SIG-M5 treated with dmso at 0.1 percent for 504 hours (cell line): ENCODE measurements at regions not wholly inside any gene's neighbourhood (a gene's known extent, or its start where the extent isn't known, plus 50 kb on each side); places are given as distances from the start of the nearest gene placed in this dataset.

Source experiments
- DNase-seq: peaks from one replicate; lab custom pipeline; 2025; ENCODE audit not compliant: unreplicated experiment; lab: John Stamatoyannopoulos, UW

DNA sequence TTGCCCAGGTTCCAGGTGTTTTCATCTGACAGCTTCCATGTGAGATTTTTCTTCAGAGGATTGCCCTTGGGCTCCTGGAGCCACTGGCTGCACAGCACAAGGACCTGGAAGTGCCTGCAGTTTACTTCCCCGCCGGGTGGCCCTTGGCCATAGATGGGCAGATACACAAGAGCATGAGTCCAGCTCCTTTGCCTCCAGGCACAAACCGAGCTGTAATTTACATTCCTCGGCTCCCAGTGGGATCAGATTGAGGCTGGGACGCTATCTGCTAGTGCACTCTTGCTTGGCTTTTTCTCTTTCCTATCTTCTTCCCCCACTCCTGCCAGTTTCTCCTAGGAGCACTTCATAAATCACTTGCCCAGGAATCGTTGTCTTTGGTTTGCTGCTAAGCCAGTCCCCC, 85.4 kb upstream of the RALY start:
- DNase-seq = no peak

GRCh38 chr20:33908868-33909267, 84.8 kb upstream of the RALY start:
- DNase-seq = no peak

DNA sequence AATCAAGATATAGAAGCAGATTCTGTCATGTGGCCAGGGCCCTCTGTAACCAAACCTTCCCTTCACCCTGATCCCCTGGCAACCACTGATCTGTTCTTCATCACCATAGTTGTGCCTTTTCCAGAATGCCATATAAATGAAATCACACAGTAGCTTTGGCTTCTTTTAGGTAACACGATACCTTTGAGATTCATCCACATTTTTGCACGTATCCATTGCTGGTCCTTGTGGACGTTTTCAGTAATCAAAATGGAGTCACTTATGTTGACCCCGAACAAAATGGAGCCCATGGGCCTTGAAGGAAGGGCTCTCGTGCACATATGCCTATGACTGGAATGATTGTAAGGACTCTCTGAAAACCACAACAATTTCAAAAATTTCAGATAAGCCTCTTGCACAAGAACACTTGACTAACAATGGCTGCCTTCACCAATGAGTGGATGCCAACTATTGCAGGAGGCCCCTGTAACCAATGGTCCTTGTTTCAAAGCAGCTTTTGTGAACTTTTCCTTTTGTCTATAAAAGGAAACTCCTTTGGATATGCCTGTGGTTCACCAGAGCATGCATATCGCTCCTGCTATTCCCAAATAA, 84.3 kb upstream of the RALY start:
- DNase-seq = peak; percentile 65

GRCh38 chr20:33910056-33910455, 83.7 kb upstream of the RALY start:
- no peak for DNase-seq

- DNase-seq = no peak
Measured at GRCh38 chr20:33910529-33911327, 83.0 kb upstream of the RALY start.

GRCh38 chr20:33914919-33915318, 78.8 kb upstream of the RALY start:
- no peak for DNase-seq

- DNase-seq = no peak
Measured at GRCh38 chr20:33915726-33916331, 77.9 kb upstream of the RALY start.

GRCh38 chr20:33916768-33917167, 76.9 kb upstream of the RALY start:
- no peak for DNase-seq

DNA sequence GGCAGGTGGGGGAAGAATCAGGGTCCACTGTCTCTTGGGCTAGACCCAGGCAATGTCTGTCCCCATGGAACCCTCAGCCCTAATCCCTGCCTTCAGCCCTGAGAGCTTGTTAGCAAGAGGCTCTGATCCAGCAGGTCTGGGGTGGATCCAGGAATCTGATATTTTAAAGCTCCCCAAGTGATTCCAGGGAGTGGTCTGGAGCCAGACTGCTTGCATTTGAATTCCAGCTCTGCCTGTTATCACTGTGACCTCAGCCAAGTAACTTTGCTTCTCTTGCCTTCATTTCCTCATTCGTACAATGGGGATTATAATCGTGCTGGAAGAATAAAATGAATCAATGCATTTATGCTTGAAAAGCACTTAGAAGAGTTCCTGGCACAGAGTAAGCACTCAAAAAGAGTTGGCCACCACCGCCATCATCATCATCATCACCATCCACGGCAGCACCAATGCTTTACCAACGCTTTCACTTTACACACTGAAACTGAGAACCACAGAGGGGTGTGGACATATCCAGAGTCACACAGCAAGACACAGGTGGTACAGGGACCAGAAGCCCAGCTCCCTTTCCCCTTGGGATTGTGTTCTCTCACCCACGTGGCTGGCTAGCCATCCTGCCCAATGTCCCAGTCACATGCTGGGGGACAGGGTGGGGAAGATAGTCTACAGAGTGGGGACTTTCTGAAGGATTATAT, 75.7 kb upstream of the RALY start:
- DNase-seq = no peak

GRCh38 chr20:33918662-33919061, 75.0 kb upstream of the RALY start:
- DNase-seq = no peak

GRCh38 chr20:33919653-33920052, 74.1 kb upstream of the RALY start:
- peak; percentile 98 for DNase-seq

DNA sequence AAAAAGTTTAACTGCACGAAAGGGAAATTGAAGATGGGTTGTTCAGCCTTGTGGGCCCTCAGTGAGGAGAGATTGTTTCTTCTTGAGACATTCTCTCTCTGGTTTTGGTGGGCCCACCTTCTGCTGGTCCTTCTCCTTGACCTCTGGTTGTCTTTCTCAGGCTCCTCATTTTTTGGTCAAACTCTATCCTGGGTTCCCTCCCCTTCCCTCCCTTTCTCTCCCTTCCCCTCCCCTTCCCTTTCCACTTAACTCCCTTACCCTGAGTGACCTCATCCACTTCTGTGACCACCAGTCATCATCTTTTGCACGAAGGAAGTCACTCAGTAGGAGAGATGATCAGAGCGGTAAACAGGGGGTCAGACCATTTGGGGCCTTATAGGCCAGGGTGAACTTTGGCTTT, 71.5 kb upstream of the RALY start:
- no peak for DNase-seq

DNA sequence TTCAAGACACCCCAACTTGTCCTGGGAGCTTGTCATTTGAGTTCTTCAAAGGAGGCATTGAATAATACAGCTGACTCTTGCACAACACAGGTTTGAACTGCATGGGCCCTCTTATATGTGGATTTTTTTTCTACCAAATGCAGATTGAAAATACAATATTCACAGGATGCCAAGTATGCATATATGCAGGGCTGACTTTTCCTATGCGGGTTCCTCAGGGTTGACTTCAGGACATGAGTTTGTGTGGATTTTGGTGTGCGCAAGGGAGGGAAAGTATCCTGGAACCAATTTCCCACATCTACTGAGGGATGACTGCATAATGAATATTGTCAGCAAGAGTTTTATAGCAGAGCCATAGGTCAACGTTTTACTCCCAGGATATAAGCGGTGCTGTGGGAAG, 70.0 kb upstream of the RALY start:
- no peak for DNase-seq

DNA sequence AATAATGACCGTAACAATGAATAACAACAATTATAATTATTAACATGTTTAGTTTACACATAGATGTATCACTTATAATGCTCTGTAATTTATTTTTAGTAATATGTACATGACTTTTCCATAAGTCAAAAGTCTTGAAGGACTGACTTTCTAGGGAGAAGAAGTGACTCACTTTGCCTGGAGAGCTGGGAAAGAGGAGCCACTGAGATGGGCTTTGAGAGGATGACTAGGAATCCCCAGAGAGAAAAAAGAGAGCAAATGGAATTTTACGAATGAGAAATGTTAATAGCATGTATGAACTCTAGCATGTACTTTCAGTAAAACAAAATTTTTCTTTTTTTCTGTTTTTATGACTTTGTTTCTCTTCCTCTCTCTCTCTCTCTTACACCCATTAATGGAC, 67.8 kb upstream of the RALY start:
- DNase-seq = no peak

DNA sequence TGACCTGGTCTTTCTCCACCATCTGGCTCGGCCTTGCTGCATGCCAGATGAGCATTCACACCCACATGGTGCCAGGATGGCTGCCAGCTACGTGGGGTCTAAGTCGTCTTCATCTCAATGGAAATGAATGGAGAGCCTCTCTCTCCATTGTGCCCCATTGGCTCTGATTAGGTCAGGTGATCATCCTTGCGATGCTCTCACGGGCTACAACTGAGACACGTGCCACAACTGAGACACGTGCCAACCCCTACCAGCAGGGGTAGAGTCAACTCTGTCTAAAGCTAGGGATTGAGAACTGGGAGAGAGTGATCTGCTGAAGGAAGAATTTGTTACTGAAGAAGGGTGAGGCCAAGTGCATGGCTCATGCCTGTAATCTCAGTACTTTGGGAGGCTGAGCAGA, 67.3 kb upstream of the RALY start:
- DNase-seq = no peak

DNA sequence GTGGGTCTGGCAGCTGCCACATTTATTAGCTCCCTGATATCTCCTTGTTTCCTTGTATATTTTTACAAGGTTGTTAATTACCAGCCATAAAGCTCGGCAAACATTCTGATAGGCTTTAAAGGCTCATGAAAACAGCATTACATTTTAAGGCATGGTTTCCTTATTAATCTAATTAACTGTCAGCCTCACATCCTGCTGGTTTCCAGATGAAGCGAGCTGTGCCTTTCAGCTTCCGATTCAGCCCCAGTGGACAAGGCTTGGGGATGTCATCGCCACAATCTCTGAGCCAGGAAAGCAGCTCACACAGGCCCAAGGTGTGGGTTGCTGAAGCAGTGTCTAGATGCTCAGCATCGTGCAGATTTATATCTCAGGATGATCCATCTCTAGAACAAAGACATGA, 66.0 kb upstream of the RALY start:
- DNase-seq = no peak

GRCh38 chr20:33929917-33930316, 63.8 kb upstream of the RALY start:
- DNase-seq = no peak

DNA sequence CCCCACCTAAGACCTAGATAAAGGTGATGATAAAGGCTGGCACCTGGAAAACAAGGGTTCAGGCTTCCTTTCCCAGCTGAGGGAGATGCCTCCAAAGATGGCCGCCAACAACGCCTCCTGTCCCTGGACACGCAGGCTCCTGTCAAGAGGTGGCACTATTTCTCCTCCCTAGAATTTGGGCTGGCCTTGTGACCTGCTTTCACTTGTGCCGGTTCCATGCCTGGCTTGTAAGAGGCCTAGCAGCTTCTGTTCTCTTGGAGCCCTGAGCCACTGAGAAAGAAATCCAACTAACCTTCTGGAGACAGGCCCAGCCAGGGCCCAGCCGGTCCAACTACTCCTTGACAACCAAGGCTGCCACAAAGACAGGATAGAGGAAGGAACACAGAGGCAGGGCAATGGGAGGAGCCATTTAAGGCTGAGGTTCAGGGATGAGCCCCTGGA, 60.2 kb upstream of the RALY start:
- DNase-seq = peak; percentile 52

GRCh38 chr20:33936656-33937055, 57.1 kb upstream of the RALY start:
- no peak for DNase-seq

- DNase-seq = peak; percentile 10
Measured at GRCh38 chr20:33939031-33939430, 54.7 kb upstream of the RALY start.

- no peak for DNase-seq
Measured at GRCh38 chr20:33940666-33941065, 53.0 kb upstream of the RALY start.
